H9 (cell line): ENCODE measurements at regions not wholly inside any gene's neighbourhood (a gene's known extent, or its start where the extent isn't known, plus 50 kb on each side); places are given as distances from the start of the nearest gene placed in this dataset.

Experiments
- DNase-seq: peaks from one replicate; pipeline ENCODE4 v3.0.0-alpha.2; 2017
- H2AFZ ChIP-seq: one replicate; pipeline ENCODE4 v1.6.1; 2013; ENCODE audit warnings: mild to moderate bottlenecking, low read length, control low read depth, moderate library complexity
- H2AK5ac ChIP-seq: 2 replicates; pipeline ENCODE4 v1.6.1; 2013; ENCODE audit warnings: low read length, control low read depth, mixed read lengths; ENCODE audit not compliant: insufficient read length
- H2BK120ac ChIP-seq: one replicate; pipeline ENCODE4 v1.6.1; 2013; ENCODE audit warnings: low read depth, mild to moderate bottlenecking, low read length, control low read depth, inconsistent platforms; ENCODE audit not compliant: poor library complexity, severe bottlenecking
- H2BK12ac ChIP-seq: 2 replicates; pipeline ENCODE4 v1.6.1; 2013; ENCODE audit warnings: low read length, control low read depth, mixed read lengths, low read depth; ENCODE audit not compliant: insufficient read length
- H2BK15ac ChIP-seq: 2 replicates; pipeline ENCODE4 v1.6.1; 2013; ENCODE audit warnings: low read depth, low read length, control low read depth
- H2BK20ac ChIP-seq: one replicate; pipeline ENCODE4 v1.6.1; 2013; ENCODE audit warnings: low read depth, mild to moderate bottlenecking, low read length, control low read depth, inconsistent platforms; ENCODE audit not compliant: poor library complexity, severe bottlenecking
- H2BK5ac ChIP-seq: 2 replicates; pipeline ENCODE4 v1.6.1; 2013; ENCODE audit warnings: low read length, control low read depth, mixed read lengths; ENCODE audit not compliant: insufficient read length
- H3K14ac ChIP-seq: 2 replicates; pipeline ENCODE4 v1.6.1; 2013; ENCODE audit warnings: low read length, control low read depth; ENCODE audit not compliant: insufficient read depth
- H3K18ac ChIP-seq: 2 replicates; pipeline ENCODE4 v1.6.1; 2013; ENCODE audit warnings: low read depth, mild to moderate bottlenecking, mixed read lengths, low read length, control low read depth; ENCODE audit not compliant: insufficient read length
- H3K23ac ChIP-seq: 2 replicates; pipeline ENCODE4 v1.6.1; 2013; ENCODE audit warnings: low read length, control low read depth, mixed read lengths, low read depth; ENCODE audit not compliant: insufficient read length
- H3K23me2 ChIP-seq: 2 replicates; pipeline ENCODE4 v1.6.1; 2013; ENCODE audit warnings: low read depth, mild to moderate bottlenecking, mixed read lengths, low read length, control low read depth; ENCODE audit not compliant: insufficient read length, poor library complexity, severe bottlenecking
- H3K27ac ChIP-seq: 2 replicates; pipeline ENCODE4 v1.5.1; 2013; ENCODE audit warnings: low read length, control low read depth, mixed read lengths, low read depth; ENCODE audit not compliant: insufficient read length
- H3K27me3 ChIP-seq: 2 replicates; pipeline ENCODE4 v1.6.1; 2013; ENCODE audit warnings: low read length, control low read depth, inconsistent platforms; ENCODE audit not compliant: insufficient read depth
- H3K4ac ChIP-seq: 2 replicates; pipeline ENCODE4 v1.6.1; 2013; ENCODE audit warnings: low read depth, mild to moderate bottlenecking, control low read depth, inconsistent platforms, low read length, moderate library complexity
- H3K4me1 ChIP-seq: 2 replicates; pipeline ENCODE4 v1.6.1; 2013; ENCODE audit warnings: low read length, control low read depth, inconsistent platforms; ENCODE audit not compliant: insufficient read depth
- H3K4me2 ChIP-seq: 2 replicates; pipeline ENCODE4 v1.6.1; 2013; ENCODE audit warnings: low read length, control low read depth, mixed read lengths; ENCODE audit not compliant: insufficient read length, insufficient read depth
- H3K56ac ChIP-seq: 2 replicates; pipeline ENCODE4 v1.6.1; 2013; ENCODE audit warnings: low read depth, mild to moderate bottlenecking, mixed read lengths, low read length, control low read depth; ENCODE audit not compliant: insufficient read length
- H3K79me1 ChIP-seq: 2 replicates; pipeline ENCODE4 v1.6.1; 2013; ENCODE audit warnings: low read depth, mild to moderate bottlenecking, moderate library complexity, low read length, control low read depth, inconsistent platforms; ENCODE audit not compliant: insufficient read depth, poor library complexity, severe bottlenecking
- H3K79me2 ChIP-seq: 2 replicates; pipeline ENCODE4 v1.6.1; 2013; ENCODE audit warnings: low read length, control low read depth, inconsistent platforms; ENCODE audit not compliant: insufficient read depth
- H3K9ac ChIP-seq: 2 replicates; pipeline ENCODE4 v1.6.1; 2013; ENCODE audit warnings: low read length, control low read depth, mixed read lengths; ENCODE audit not compliant: insufficient read length; ENCODE audit errors: extremely low read depth
- H3K9me3 ChIP-seq: one replicate; pipeline ENCODE4 v1.6.1; 2013; ENCODE audit warnings: low read depth, low read length, inconsistent platforms; ENCODE audit not compliant: control insufficient read depth
- H3T11ph ChIP-seq: one replicate; pipeline ENCODE4 v1.6.1; 2013; ENCODE audit warnings: mild to moderate bottlenecking, low read length, control low read depth, inconsistent platforms
- H4K20me1 ChIP-seq: one replicate; pipeline ENCODE4 v1.6.1; 2013; ENCODE audit not compliant: control insufficient read depth, insufficient read length, insufficient read depth
- H4K5ac ChIP-seq: 2 replicates; pipeline ENCODE4 v1.6.1; 2013; ENCODE audit warnings: low read depth, mild to moderate bottlenecking, mixed read lengths, low read length, control low read depth; ENCODE audit not compliant: insufficient read length
- H4K8ac ChIP-seq: replicated peaks from 2 replicates; pipeline ENCODE4 v1.6.1; 2013; ENCODE audit warnings: low read length, control low read depth, mixed read lengths, low read depth; ENCODE audit not compliant: insufficient read length
- H4K91ac ChIP-seq: 2 replicates; pipeline ENCODE4 v1.6.1; 2013; ENCODE audit warnings: low read depth, mild to moderate bottlenecking, moderate library complexity, mixed read lengths, low read length, control low read depth; ENCODE audit not compliant: insufficient read length
- H3K27ac Mint-ChIP-seq, 3 experiments: 2 replicates in 2 of 3; 3 replicates in 1 of 3; pipeline ENCODE4 v1.8.0; 2020 to 2021; ENCODE audit warnings: mixed read lengths in 3 of 3, mild to moderate bottlenecking in 1 of 3, moderate library complexity in 1 of 3
- H3K27me3 Mint-ChIP-seq: 2 replicates; pipeline ENCODE4 v1.8.0; 2021; ENCODE audit warnings: low read depth, mild to moderate bottlenecking, moderate library complexity, mixed read lengths
- H3K36me3 Mint-ChIP-seq, 3 experiments: 2 replicates in 2 of 3; 3 replicates in 1 of 3; pipeline ENCODE4 v1.8.0; 2020 to 2021; ENCODE audit warnings: low read depth in 3 of 3, mixed read lengths in 3 of 3; ENCODE audit not compliant: insufficient read depth in 1 of 3
- H3K4me1 Mint-ChIP-seq, 2 experiments: 2 replicates each; pipeline ENCODE4 v1.8.0; 2020; ENCODE audit warnings: mixed read lengths in 2 of 2
- H3K4me3 Mint-ChIP-seq, 2 experiments: 2 replicates in 1 of 2; 3 replicates in 1 of 2; pipeline ENCODE4 v1.8.0; 2020 to 2021; ENCODE audit warnings: mild to moderate bottlenecking in 2 of 2, mixed read lengths in 2 of 2, moderate library complexity in 1 of 2
- H3K9me3 Mint-ChIP-seq, 2 experiments: 2 replicates in 1 of 2; 3 replicates in 1 of 2; pipeline ENCODE4 v1.8.0; 2020; ENCODE audit warnings: mild to moderate bottlenecking in 2 of 2, mixed read lengths in 2 of 2, moderate library complexity in 1 of 2
- CTCF ChIP-seq: fragments of 200-600 bp; sonication (generic); conservative IDR thresholded peaks from 3 replicates; pipeline ENCODE4 v1.8.0; 2021; ENCODE audit warnings: antibody characterized with exemption, mild to moderate bottlenecking
- WGBS: extraction: QIAGEN DNeasy Blood & Tissue Kit; methylation state at CpG from one replicate; pipeline ENCODE4 v1.1.7; 2013; ENCODE audit warnings: missing lambda C conversion rate, low lambda C conversion rate, mixed read lengths; ENCODE audit not compliant: insufficient read length; ENCODE audit errors: extremely low coverage; 5-methylcytosine and 5-hydroxymethylcytosine counted together

- no peak overlapping the region for H3K18ac ChIP-seq
- no peak overlapping the region for H3K9ac ChIP-seq
- no peaks in the 10 kb centered on the region for H3K27me3 Mint-ChIP-seq
- H3K27ac Mint-ChIP-seq: no peak overlapping the region
- H3K56ac ChIP-seq: no peak overlapping the region
- WGBS: no CpG with 5 or more reads among the region's 2 CpGs
- no peak overlapping the region for H4K91ac ChIP-seq
- H2BK20ac ChIP-seq: no peak overlapping the region
- H3K4me1 ChIP-seq: no peaks in the 10 kb centered on the region
- no peaks in the 10 kb centered on the region for H3K23me2 ChIP-seq
- H3K9me3 Mint-ChIP-seq: no peaks in the 10 kb centered on the region
- no peak overlapping the region for H4K5ac ChIP-seq
- no peaks in the 10 kb centered on the region for H3K79me2 ChIP-seq
- no peak overlapping the region for H4K8ac ChIP-seq
- DNase-seq: no peak
- H3K9me3 ChIP-seq: no peaks in the 10 kb centered on the region
- peaks cover 5 to 6% of the 10 kb centered on the region in 2 experiments for H3K4me1 Mint-ChIP-seq
- H4K20me1 ChIP-seq: no peaks in the 10 kb centered on the region
- no peak overlapping the region for H2BK5ac ChIP-seq
- H2BK120ac ChIP-seq: no peak overlapping the region
- H3K79me1 ChIP-seq: no peaks in the 10 kb centered on the region
- no peaks in the 10 kb centered on the region for H3K36me3 Mint-ChIP-seq
- no peak overlapping the region for H3K27ac ChIP-seq
- H3K4ac ChIP-seq: no peak overlapping the region
- H3K23ac ChIP-seq: no peak overlapping the region
- no peak overlapping the region for H3K4me2 ChIP-seq
- no peak for TF ChIP-seq CTCF
- H3K4me3 Mint-ChIP-seq: no peak overlapping the region
- H3K27me3 ChIP-seq: no peaks in the 10 kb centered on the region
- no peak overlapping the region for H2BK12ac ChIP-seq
- no peak overlapping the region for H2AFZ ChIP-seq
- no peak overlapping the region for H3K14ac ChIP-seq
- H2BK15ac ChIP-seq: no peak overlapping the region
- no peak overlapping the region for H2AK5ac ChIP-seq
- no peak overlapping the region for H3T11ph ChIP-seq
Measured at GRCh38 chr12:84638811-84639368, 273.7 kb downstream of the SLC6A15 start.
